ENCODE measurements at regions not wholly inside any gene's neighbourhood (a gene's known extent, or its start where the extent isn't known, plus 50 kb on each side); places are given as distances from the start of the nearest gene placed in this dataset.
"Not testable (repeated sequence)": the region's sequence is repeated elsewhere in the genome, so short reads cannot be mapped to it uniquely, and the experiment has no call there.

GRCh38 chr2:240243049-240243448 is 102.6 kb upstream of the OTOS start:
- not testable (repeated sequence) for DNase-seq

- DNase-seq, result no peak
Observed at GRCh38 chr2:240244543-240244942, 104.1 kb upstream of the OTOS start.

- DNase-seq, result no peak
Observed at GRCh38 chr2:240245184-240245583, 104.7 kb upstream of the OTOS start.

- no peak for DNase-seq
Observed at GRCh38 chr2:240245706-240246105, 105.2 kb upstream of the OTOS start.

GRCh38 chr2:240246173-240246820 is 105.8 kb upstream of the OTOS start:
- DNase-seq, result no peak

GRCh38 chr2:240247241-240247867 is 106.9 kb upstream of the OTOS start:
- DNase-seq, result no peak

GRCh38 chr2:240247868-240248720 is 107.6 kb upstream of the OTOS start:
- no peak for DNase-seq

- DNase-seq, result no peak
Observed at GRCh38 chr2:240248721-240249422, 108.4 kb upstream of the OTOS start.

GRCh38 chr2:240249423-240250149 is 109.1 kb upstream of the OTOS start:
- DNase-seq, result no peak

- DNase-seq, result no peak
Observed at GRCh38 chr2:240250150-240250984, 109.9 kb upstream of the OTOS start.

GRCh38 chr2:240250985-240251847 is 110.8 kb upstream of the OTOS start:
- no peak for DNase-seq

GRCh38 chr2:240251848-240252190 is 111.4 kb upstream of the OTOS start:
- DNase-seq, result no peak

- DNase-seq, result no peak
Observed at GRCh38 chr2:240252191-240252871, 111.9 kb upstream of the OTOS start.

- no peak for DNase-seq
Observed at GRCh38 chr2:240252872-240253511, 112.5 kb upstream of the OTOS start.

- no peak for DNase-seq
Observed at GRCh38 chr2:240253583-240254145, 113.2 kb upstream of the OTOS start.

- DNase-seq, result no peak
Observed at GRCh38 chr2:240254337-240255164, 114.1 kb upstream of the OTOS start.

- no peak for DNase-seq
Observed at GRCh38 chr2:240255165-240255491, 114.7 kb upstream of the OTOS start.

All from stimulated activated CD4-positive, alpha-beta T cell treated with anti-CD3 and anti-CD28 coated beads, Interleukin-1b, Interleukin-23, amount 100 ng/mL, for 48 hours (primary cell).